Sigmoid colon (tissue), 4 donors: ENCODE measurements at regions not wholly inside any gene's neighbourhood (a gene's known extent, or its start where the extent isn't known, plus 50 kb on each side); places are given as distances from the start of the nearest gene placed in this dataset.

ENCODE experiments used
- CTCF ChIP-seq, 4 experiments: fragments of 450-650 bp in 3 of 4; fragments of 200-600 bp in 1 of 4; IDR thresholded peaks; one replicate each; pipeline ENCODE4 v1.5.1; 2016 to 2019; ENCODE audit warnings: antibody characterized with exemption in 4 of 4, mild to moderate bottlenecking in 3 of 4, moderate library complexity in 2 of 4
- EP300 ChIP-seq, 4 donors: sonication (generic); formaldehyde crosslinking; IDR thresholded peaks; one replicate each; pipeline ENCODE4 v1.6.1; 2017; ENCODE audit warnings: antibody characterized with exemption in 4 of 4
- POLR2A ChIP-seq, 2 donors: fragments of 450-650 bp; IDR thresholded peaks; one replicate each; pipeline ENCODE4 v1.6.1; 2016; ENCODE audit warnings: antibody characterized with exemption in 2 of 2, mild to moderate bottlenecking in 2 of 2, moderate library complexity in 2 of 2
- POLR2AphosphoS5 ChIP-seq, 4 donors: sonication (generic); formaldehyde crosslinking; IDR thresholded peaks; one replicate each; pipeline ENCODE4 v1.6.1; 2017; ENCODE audit warnings: antibody characterized with exemption in 4 of 4

GRCh38 chr12:41988715-41989114 lies 156.0 kb downstream of the GXYLT1 start:
- TF ChIP-seq EP300 (IDR thresholded peaks at IDR 0.05) (no peak), CTCF (IDR thresholded peaks at IDR 0.05) (no peak), POLR2AphosphoS5 (IDR thresholded peaks at IDR 0.05) (no peak), POLR2A (IDR thresholded peaks at IDR 0.05) (no peak)
